Smooth muscle cell of the brain vasculature (primary cell): ENCODE measurements at regions not wholly inside any gene's neighbourhood (a gene's known extent, or its start where the extent isn't known, plus 50 kb on each side); places are given as distances from the start of the nearest gene placed in this dataset.

ENCODE experiments used
- DNase-seq: peaks from one replicate; pipeline ENCODE4 v3.0.0-alpha.2; 2012; ENCODE audit warnings: low read depth, low spot score

DNA sequence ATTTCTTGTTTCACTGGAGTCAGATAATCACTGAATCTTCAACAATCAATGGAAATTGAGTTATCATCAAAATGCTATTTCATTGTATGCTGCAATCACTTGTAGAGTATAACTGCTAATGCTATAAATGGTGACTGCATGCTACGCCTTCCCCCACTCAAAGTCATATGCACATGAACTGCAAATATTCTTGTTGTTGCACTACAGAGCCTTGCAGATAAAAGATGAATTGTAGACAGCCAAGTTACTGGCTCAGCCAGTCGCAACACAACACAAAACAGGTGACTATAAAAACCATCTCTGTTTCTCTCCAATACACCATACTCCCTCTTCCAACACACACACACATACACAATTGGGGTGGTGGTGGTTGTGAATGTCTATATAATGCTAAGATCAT is 171.0 kb upstream of the HMGA2 start:
- DNase-seq: no peak

GRCh38 chr12:65653946-65654629 is 170.2 kb upstream of the HMGA2 start:
- DNase-seq: no peak

DNA sequence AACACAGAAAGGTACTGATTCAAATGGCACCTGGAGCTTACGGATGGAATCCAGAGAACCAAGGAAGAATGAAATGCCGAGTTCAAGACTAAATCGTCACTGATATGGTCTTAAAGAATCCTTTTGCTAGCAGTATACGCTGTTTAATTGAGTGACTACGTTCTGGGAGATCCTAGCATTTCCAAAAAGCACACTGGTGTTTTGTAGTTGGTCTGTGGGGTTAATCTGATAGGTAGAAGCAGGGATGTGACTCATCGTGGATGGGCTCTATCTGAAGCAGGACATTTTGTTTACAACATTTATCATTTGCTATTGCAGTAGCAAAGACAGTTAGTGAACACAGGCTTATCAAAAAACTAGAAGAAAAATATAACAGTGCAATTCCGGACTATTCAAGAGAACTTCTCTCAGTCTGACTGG is 169.2 kb upstream of the HMGA2 start:
- DNase-seq: no peak

DNA sequence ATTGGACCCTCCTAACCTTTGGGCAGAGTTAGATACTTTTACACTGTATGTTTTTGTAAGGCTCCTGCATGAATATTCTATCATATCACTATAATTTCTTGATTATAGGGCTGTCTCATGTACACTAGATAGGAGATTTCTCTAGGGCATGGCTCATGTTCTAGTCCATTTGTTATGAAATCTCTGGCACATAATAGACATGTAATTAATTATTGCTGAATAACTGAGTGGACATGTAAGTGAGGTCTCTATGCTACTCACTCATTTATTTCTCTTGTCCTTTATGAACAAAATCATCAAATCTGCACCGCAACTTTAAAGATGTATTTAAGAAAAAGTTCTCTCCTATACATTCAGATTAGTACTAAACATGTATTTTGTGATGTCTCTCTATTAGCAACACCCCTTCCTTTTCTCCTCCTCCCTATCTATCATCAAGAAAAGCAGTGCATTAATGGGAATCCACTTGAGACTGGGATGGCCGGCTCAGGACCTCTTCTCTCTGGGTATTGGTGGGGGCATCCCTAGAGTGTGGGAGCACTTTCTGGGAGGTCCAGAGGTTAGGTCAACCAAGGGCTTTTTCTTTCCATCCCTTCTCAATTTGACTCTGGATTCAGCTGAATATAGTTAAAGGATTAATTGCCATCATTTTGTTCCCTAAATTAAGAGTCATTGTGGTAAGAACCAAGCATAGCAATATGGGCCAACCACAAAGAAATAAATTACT is 168.0 kb upstream of the HMGA2 start:
- no peak for DNase-seq

DNA sequence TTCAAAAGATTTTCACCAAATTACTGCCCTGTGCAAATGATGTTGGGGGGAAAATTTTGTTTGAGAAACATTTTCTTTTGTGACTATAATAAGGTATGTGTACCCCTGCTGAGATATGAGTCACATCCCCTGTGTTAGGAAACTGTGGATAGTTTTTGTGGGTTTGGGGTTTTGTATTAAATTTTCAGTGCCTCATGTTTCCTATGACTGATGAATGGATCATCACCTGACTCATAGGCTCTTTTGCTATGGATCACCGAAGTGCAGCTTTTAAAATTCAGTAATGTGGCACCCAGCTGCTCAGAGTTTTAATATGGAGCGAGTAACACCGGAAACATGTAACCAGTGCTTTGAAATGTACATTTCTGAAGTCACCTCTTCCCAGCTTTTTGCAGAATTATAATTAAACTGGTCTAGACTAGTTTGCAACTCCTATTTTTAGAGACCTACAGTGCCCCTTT is 167.4 kb upstream of the HMGA2 start:
- DNase-seq: peak; percentile 83

DNA sequence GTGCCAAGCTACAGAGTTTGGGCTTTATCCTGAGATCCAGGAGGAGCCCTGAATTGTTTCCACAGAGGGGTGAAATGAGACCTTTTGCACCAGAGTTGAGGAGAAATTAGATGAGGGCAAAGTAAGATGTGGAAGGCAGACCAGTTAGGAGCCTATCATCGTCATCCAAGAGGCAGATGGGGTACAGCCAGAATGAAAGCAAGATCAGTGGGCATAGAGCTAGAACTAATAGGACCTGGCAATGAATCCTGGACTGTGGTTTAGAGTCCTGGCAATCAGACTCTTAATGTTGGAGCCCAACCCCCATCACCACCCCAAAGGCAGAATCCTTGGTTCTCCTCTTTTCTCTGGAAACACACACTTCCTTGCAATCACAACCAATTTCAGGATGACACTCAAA is 166.6 kb upstream of the HMGA2 start:
- DNase-seq: no peak

- DNase-seq: no peak
Measured at GRCh38 chr12:65658360-65658759, 165.9 kb upstream of the HMGA2 start.

DNA sequence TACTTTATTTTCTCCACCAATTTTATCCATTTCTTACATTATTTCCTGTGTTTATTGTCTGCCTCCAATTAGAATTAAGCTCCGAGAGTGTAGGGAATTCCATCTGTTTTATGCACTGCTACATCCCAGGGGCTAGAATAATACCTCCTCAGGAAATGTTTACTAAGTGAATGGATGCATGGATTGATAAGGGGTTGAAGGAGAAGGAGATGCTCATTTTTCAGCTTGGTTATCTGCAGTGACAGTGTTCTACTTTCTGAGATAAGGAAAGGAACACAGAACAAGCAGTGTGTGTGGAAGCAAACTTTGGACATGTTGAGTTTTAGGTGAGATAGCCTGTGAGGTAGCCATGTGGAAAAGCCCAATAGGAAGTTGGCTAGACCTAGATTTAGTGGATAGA is 164.6 kb upstream of the HMGA2 start:
- DNase-seq: no peak

GRCh38 chr12:65660096-65660495 is 164.2 kb upstream of the HMGA2 start:
- DNase-seq: no peak

DNA sequence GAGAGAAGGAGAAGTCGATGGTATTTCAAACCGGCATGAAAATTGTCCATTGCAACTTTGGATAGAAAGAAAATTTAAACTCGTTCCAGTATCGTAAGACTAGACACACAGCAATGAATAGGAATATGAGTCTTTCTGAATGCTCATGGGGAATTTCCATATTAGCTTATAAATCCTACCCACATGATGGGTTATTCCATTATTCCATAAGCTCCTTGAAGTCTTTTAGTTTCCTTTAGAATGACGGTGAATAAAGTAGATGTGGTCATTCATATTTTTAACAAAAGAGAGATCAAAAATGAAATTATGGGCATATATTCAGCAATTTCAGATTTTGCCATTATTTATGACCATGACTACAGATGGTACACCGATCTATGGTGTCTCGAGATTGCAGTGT is 163.4 kb upstream of the HMGA2 start:
- DNase-seq: no peak

- no peak for DNase-seq
Measured at GRCh38 chr12:65662590-65662989, 161.7 kb upstream of the HMGA2 start.

DNA sequence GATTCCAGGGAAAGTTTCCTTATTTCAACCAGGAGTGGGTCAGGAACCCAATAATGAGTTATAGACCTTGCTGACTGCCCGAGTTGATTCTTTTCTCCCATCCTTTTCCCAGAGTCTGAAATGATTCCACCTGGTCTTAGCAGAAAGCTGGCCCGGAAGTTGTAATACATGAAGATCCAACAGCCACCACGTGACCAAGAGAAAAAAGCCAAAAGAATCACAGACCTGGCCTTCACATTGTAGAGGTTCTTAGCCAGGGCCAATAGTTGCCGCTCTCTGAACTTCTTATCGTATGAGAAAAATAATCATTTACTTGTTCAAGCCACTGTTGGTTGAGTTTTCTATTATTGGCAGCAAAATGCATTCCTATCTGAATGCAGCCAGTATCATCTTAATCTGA is 161.2 kb upstream of the HMGA2 start:
- no peak for DNase-seq

DNA sequence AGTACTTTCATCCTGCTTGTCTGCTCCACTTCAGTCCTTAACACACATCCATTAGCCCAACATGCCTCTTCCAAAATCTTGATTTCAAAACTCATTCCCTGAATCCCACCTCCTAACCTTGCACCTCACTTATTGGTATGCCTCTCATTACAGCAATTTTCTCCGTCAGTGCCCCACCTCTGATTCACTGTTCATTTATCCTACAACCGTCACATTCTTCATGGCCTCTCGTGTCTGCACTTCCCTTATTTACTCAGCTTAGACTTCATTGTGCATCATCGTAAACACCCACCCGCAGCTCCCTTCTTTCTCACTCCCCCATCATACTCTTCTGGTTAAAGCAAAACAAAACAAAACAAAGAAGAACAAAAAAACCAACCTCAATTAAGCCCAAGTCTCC is 160.6 kb upstream of the HMGA2 start:
- DNase-seq: no peak

DNA sequence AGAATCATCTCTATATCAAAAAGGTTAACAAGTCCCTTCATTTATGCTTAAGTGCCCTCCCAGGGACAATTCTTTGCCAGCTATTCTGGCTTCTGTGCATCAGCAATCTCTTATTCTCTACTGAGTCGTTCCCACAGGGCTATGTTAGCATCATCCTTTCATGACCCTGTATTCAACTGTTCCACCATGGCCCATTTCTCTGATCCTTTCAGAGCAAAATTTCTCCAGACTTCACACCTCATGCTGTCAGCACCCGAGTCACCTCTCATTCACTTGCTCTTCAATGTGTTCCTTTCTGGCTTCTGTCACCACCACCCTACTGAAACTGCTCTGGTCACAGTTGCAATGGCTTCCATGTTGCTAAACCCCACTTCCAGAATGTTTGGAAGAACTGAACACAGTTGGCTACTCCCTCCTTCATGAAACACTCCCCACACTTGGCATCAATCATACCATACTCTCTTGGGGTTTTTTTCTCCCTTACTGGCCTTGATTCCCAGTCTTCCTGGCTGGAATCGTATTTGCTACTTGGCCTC is 159.5 kb upstream of the HMGA2 start:
- no peak for DNase-seq

DNA sequence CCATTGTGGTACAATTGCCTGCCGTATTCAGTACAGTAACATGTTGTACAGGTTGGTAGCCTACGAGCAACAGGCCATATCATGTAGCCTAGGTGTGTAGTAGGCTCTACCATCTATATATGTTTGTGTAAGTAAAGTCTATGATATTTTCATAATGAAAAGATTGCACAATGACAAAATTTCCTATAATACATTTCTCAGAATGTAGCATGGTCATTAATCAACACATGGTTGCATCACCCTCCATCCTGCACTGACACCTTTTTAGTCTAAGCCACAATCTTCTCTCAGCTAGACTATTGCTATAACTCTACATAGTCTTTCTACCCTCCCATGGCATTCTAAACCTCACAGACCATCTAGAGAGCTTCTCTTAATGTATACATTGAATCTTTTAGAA is 158.5 kb upstream of the HMGA2 start:
- no peak for DNase-seq

GRCh38 chr12:65666876-65667275 is 157.4 kb upstream of the HMGA2 start:
- no peak for DNase-seq

GRCh38 chr12:65667932-65668331 is 156.4 kb upstream of the HMGA2 start:
- no peak for DNase-seq

- no peak for DNase-seq
Measured at GRCh38 chr12:65668981-65669695, 155.1 kb upstream of the HMGA2 start.

DNA sequence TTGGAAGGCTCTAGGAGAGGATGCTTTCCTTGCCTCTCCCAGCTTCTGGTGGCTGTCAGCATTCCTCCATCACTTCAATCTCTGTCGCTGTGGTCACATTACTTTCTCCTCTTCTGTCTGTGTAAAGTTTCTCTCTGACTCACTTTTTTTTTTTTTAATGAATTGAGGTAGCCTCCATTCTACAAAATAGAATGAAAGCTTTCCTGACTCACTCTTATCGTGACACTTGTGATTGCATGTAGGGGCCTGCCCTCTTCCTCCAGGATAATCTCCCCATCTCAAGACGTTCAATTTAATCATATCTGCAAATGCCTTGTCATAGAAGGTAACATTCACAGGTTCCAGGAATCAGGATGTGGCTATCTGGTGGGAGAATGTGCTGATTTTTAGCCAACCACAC is 153.5 kb upstream of the HMGA2 start:
- no peak for DNase-seq

DNA sequence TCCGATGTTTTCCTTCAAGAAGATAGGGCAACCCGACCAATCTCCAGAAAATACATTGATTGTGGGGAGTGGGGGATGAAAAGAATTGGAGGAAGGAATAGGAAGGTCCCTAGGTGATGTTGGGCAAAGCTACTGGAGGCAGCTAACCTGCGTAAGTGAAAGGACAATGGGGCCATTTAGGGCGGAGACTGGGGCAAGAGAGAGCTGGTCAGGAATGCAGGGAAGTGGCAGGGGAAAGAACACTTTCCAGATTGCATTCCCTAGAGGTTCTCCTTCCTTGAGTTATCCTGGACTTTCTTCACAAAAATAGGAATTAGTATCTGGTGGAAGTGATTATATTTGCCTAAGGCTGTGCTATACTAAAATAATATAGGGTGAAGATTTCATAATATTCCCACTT is 151.8 kb upstream of the HMGA2 start:
- no peak for DNase-seq

- DNase-seq: no peak
Measured at GRCh38 chr12:65673156-65673690, 151.1 kb upstream of the HMGA2 start.

DNA sequence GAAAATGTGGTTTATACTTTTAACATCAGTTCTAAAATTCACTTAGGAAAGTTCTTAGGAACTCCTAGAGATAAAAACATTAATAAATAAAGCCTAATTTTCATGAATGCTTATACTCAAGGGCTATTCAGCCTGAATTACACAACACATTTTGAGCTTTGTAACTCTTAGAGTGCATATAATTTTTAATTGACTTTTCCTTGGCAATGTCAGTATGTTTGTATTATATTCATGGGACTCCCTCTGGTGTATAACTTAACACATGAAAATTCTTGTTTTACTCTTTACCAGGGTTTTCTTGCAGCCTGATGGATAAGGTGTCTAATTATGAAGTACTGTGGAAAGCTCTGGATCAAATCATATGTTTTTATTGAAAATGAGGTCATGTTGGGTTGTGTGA is 150.6 kb upstream of the HMGA2 start:
- DNase-seq: no peak
